ENCODE measurements at regions not wholly inside any gene's neighbourhood (a gene's known extent, or its start where the extent isn't known, plus 50 kb on each side); places are given as distances from the start of the nearest gene placed in this dataset.

DNA sequence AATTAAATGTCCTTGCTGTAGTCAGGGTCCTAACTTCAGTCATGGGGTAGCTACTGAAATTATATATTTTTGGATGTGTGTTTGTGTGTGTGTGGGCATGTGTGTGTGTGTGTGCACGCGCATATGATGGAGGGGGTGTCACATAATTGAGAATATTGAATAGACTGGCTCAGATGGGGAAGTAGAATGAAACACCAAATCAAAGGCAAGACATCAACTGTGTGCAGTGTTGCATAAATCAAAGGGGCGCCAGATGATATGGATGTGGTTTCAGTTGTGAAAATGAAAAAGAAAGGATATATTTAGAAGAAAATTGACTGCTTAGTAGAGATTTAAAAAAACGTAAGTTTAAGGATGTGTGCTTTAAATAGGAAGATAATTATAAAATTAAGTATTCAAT lies 144.2 kb upstream of the CEP162 start:
- Mint-ChIP-seq H3K4me1 (no peaks in the 10 kb centered on the region), H3K9me3 (peaks cover 0 to 8% (median 5%) of the 10 kb centered on the region in 7 donors), H3K27ac (no peak overlapping the region), H3K27me3 (ENCODE audit: low read depth in 3 of 3) (no peaks in the 10 kb centered on the region), H3K36me3 (no peaks in the 10 kb centered on the region), H3K4me3 (no peak overlapping the region)
- intact Hi-C loops (cut with micrococcal nuclease) = no loop called here
- H3K9me3 ChIP-seq (replicated peaks in 1 of 2; ENCODE audit: control insufficient read depth in 1 of 2, insufficient read depth in 1 of 2, low read length in 2 of 2) = peaks cover 0 to 3% of the 10 kb centered on the region in 2 donors
- H3K4me3 ChIP-seq (replicated peaks in 1 of 3; ENCODE audit: low read depth in 2 of 3, low read length in 3 of 3) = no peak overlapping the region
- no peaks in the 10 kb centered on the region for H3K79me2 ChIP-seq (ENCODE audit: insufficient read depth, low read length)
- H3K4me1 ChIP-seq (ENCODE audit: control insufficient read depth in 1 of 2, insufficient read depth in 2 of 2, low read length in 2 of 2) = no peaks in the 10 kb centered on the region
- no peak for DNase-seq
- no peak overlapping the region for H3K27ac ChIP-seq (ENCODE audit: low read depth in 1 of 2, low read length in 2 of 2)
- H4K20me1 ChIP-seq (ENCODE audit: insufficient read depth, low read length) = no peaks in the 10 kb centered on the region
- H3K9ac ChIP-seq (ENCODE audit: insufficient read depth, low read length, poor library complexity, severe bottlenecking) = no peak overlapping the region
- no peak overlapping the region for H2AFZ ChIP-seq (ENCODE audit: insufficient read depth, low read depth, low read length, poor library complexity, severe bottlenecking)
- H3K27me3 ChIP-seq (ENCODE audit: control insufficient read depth in 2 of 2, insufficient read depth in 2 of 2, low read length in 2 of 2) = no peaks in the 10 kb centered on the region
- no peak overlapping the region for H3K4me2 ChIP-seq (replicated peaks; ENCODE audit: extremely low read depth, low read length, poor library complexity, severe bottlenecking)
- H3K36me3 ChIP-seq (replicated peaks in 1 of 2; ENCODE audit: control insufficient read depth in 1 of 2, insufficient read depth in 2 of 2, low read length in 2 of 2) = no peaks in the 10 kb centered on the region
- 58% methylated on average over 2 of the region's 4 CpGs for WGBS (ENCODE audit: insufficient coverage)
- TF ChIP-seq, protein P1, sequence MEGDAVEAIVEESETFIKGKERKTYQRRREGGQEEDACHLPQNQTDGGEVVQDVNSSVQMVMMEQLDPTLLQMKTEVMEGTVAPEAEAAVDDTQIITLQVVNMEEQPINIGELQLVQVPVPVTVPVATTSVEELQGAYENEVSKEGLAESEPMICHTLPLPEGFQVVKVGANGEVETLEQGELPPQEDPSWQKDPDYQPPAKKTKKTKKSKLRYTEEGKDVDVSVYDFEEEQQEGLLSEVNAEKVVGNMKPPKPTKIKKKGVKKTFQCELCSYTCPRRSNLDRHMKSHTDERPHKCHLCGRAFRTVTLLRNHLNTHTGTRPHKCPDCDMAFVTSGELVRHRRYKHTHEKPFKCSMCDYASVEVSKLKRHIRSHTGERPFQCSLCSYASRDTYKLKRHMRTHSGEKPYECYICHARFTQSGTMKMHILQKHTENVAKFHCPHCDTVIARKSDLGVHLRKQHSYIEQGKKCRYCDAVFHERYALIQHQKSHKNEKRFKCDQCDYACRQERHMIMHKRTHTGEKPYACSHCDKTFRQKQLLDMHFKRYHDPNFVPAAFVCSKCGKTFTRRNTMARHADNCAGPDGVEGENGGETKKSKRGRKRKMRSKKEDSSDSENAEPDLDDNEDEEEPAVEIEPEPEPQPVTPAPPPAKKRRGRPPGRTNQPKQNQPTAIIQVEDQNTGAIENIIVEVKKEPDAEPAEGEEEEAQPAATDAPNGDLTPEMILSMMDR (IDR thresholded peaks at IDR 0.05) = no peak

DNA sequence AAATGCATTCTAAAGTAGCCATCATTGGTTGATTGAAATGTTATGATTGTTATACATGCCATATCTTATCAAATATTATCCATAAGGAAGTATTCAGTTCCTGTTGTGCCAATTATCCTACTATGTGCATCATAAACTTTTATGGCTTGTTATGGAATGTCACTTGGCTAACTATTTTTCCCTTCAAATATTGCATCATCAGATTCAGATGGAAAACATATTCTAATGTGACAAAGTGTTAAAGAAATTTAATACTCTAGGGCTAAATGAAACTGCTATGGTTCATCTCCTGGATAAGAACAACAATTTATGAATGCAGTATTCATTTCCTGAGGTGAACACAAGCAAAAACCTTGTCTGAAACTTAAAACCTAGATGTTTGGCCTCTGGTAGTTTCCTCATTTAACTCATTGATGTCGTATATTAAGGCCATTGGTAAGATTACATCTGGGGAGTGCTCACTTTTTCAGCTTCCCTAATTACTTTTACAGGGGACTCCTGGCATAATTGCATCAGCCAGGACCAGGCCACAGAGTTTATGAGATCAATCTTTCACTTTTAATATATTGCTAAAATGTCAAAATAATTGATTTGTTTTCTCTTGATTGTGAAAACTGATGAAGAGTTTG lies 134.9 kb upstream of the CEP162 start:
- no peaks in the 10 kb centered on the region for H3K79me2 ChIP-seq (ENCODE audit: insufficient read depth, low read length)
- H2AFZ ChIP-seq (ENCODE audit: insufficient read depth, low read depth, low read length, poor library complexity, severe bottlenecking) = no peak overlapping the region
- H3K36me3 ChIP-seq (replicated peaks in 1 of 2; ENCODE audit: control insufficient read depth in 1 of 2, insufficient read depth in 2 of 2, low read length in 2 of 2) = no peaks in the 10 kb centered on the region
- no peak overlapping the region for H3K27ac ChIP-seq (ENCODE audit: low read depth in 1 of 2, low read length in 2 of 2)
- H4K20me1 ChIP-seq (ENCODE audit: insufficient read depth, low read length) = no peaks in the 10 kb centered on the region
- H3K9me3 Mint-ChIP-seq = peaks cover 0 to 2% (median 0%) of the 10 kb centered on the region in 7 donors
- no peak overlapping the region for H3K9ac ChIP-seq (ENCODE audit: insufficient read depth, low read length, poor library complexity, severe bottlenecking)
- no peak overlapping the region for H3K27ac Mint-ChIP-seq
- H3K4me2 ChIP-seq (replicated peaks; ENCODE audit: extremely low read depth, low read length, poor library complexity, severe bottlenecking) = no peak overlapping the region
- no peaks in the 10 kb centered on the region for H3K27me3 ChIP-seq (ENCODE audit: control insufficient read depth in 2 of 2, insufficient read depth in 2 of 2, low read length in 2 of 2)
- TF ChIP-seq, protein P1 (IDR thresholded peaks at IDR 0.05) = no peak
- WGBS (ENCODE audit: insufficient coverage) = no CpG with 5 or more reads among the region's 1 CpG
- DNase-seq = no peak
- no peak overlapping the region for H3K4me3 Mint-ChIP-seq
- H3K36me3 Mint-ChIP-seq = no peaks in the 10 kb centered on the region
- intact Hi-C loops (cut with micrococcal nuclease) = no loop called here
- no peaks in the 10 kb centered on the region for H3K4me1 ChIP-seq (ENCODE audit: control insufficient read depth in 1 of 2, insufficient read depth in 2 of 2, low read length in 2 of 2)
- no peaks in the 10 kb centered on the region for H3K4me1 Mint-ChIP-seq
- H3K4me3 ChIP-seq (replicated peaks in 1 of 3; ENCODE audit: low read depth in 2 of 3, low read length in 3 of 3) = no peak overlapping the region
- no peaks in the 10 kb centered on the region for H3K9me3 ChIP-seq (replicated peaks in 1 of 2; ENCODE audit: control insufficient read depth in 1 of 2, insufficient read depth in 1 of 2, low read length in 2 of 2)
- H3K27me3 Mint-ChIP-seq (ENCODE audit: low read depth in 3 of 3) = no peaks in the 10 kb centered on the region
